T-helper 2 cell treated with Interferon-gamma antibody and Interleukin-4, amounts not matched to agents 5 μg/mL and 100 μg/mL, for 36 hours (primary cell): ENCODE measurements at regions not wholly inside any gene's neighbourhood (a gene's known extent, or its start where the extent isn't known, plus 50 kb on each side); places are given as distances from the start of the nearest gene placed in this dataset.

Source experiments
- DNase-seq: peaks from one replicate; pipeline ENCODE4 v3.0.0; 2021; ENCODE audit warnings: low spot score
- H3K27ac Mint-ChIP-seq: one replicate; pipeline ENCODE4 v1.8.0; 2021; ENCODE audit warnings: mild to moderate bottlenecking, mixed read lengths
- H3K27me3 Mint-ChIP-seq: one replicate; pipeline ENCODE4 v1.8.0; 2021; ENCODE audit warnings: low read depth, mixed read lengths
- H3K36me3 Mint-ChIP-seq: one replicate; pipeline ENCODE4 v1.8.0; 2021; ENCODE audit warnings: low read depth, mixed read lengths
- H3K4me1 Mint-ChIP-seq: one replicate; pipeline ENCODE4 v1.8.0; 2021; ENCODE audit warnings: low read depth, mixed read lengths
- H3K4me3 Mint-ChIP-seq: one replicate; pipeline ENCODE4 v1.8.0; 2022; ENCODE audit warnings: mild to moderate bottlenecking, moderate library complexity, mixed read lengths
- H3K9me3 Mint-ChIP-seq: one replicate; pipeline ENCODE4 v1.8.0; 2021; ENCODE audit warnings: mixed read lengths

DNA sequence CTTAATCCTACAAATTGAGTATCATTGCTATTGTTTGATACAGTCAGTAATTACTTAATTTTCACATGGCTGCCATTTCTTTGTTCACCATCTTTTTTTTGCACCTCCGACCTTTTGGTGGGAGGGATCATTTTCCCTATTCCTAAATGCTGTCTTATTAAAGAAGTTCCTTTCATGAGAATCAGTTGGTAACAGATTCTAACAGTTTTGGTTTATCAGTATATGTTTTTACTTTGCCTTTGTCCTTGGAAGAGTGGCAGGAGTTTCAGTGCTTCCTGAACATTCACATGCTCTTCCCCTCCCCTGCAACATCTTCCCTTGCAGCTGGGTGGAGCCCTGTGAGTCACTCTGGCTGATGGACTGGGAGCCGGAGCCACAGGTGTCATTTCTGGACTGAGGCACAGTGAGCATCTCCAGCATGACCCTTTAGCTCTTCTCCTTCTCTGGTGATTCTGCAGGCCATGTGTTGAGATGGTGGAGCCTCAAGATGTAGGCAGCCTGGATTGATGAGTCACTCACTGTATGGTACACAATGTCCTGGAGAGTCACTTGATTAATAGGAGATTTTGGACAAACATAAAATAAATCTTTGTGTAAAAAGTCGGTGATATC, 217.7 kb downstream of the URB2 start:
- Mint-ChIP-seq H3K4me3 (no peak overlapping the region), H3K9me3 (no peaks in the 10 kb centered on the region), H3K4me1 (no peaks in the 10 kb centered on the region), H3K27ac (no peak overlapping the region), H3K27me3 (peaks cover 18% of the 10 kb centered on the region), H3K36me3 (no peaks in the 10 kb centered on the region)
- no peak for DNase-seq

DNA sequence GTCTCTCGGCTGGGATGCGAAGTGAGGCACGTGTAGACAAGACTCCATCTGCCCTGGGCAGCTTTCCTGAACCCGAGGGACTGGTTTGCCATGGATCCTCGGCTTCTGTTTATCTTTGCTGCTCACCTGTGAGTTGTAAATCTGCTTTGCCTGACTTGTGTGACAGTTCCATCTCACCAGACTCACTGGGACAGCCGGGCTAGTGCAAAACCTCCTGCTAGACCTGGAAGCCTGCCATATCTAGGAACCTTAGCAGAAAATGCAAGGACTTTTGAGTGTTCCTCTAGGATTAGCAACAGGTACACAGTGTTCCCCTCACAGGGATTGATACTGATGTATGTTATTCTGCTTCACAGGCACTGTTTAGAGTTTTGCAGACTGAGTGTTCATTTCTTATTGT, 218.6 kb downstream of the URB2 start:
- no peaks in the 10 kb centered on the region for H3K4me1 Mint-ChIP-seq
- peaks cover 18% of the 10 kb centered on the region for H3K27me3 Mint-ChIP-seq
- H3K36me3 Mint-ChIP-seq, result no peaks in the 10 kb centered on the region
- H3K4me3 Mint-ChIP-seq, result no peak overlapping the region
- no peak for DNase-seq
- H3K9me3 Mint-ChIP-seq, result no peaks in the 10 kb centered on the region
- H3K27ac Mint-ChIP-seq, result no peak overlapping the region

DNA sequence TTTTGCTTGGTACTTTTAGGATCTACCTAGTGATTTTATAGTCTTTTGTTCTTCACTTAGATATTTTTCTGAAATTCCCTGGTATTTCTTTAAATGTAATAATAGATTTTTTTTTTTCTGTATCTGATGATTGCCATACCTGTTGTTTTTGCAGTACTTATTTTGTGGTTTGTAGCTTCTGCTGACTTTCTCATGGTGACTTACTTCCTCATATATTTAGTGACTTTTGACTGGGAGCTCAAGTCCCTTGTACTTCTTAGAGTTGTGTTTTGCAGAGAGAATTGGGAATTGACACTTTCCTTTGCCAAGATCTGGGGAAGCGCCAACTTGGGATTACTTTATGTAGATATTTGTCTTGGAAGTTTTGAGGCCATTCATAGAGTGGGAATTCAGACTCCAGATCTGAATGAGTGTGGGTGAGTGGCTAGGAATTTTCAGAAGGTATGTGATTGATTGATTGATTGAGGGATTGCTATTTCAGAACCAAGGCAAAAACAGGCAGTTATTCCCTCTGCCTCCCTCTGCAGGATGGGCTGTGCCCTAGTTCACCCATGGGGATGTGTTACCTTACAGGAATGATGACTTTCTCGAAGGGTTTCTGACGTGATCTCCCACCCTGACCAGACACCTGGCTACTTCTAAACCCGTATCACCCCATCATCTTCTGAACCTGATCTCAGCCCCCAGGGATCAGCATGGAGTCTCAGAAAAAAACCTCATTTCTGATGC, 219.5 kb downstream of the URB2 start:
- DNase-seq, result no peak
- H3K4me3 Mint-ChIP-seq, result no peak overlapping the region
- no peaks in the 10 kb centered on the region for H3K4me1 Mint-ChIP-seq
- no peak overlapping the region for H3K27ac Mint-ChIP-seq
- H3K9me3 Mint-ChIP-seq, result no peaks in the 10 kb centered on the region
- peaks cover 18% of the 10 kb centered on the region for H3K27me3 Mint-ChIP-seq
- H3K36me3 Mint-ChIP-seq, result no peaks in the 10 kb centered on the region

DNA sequence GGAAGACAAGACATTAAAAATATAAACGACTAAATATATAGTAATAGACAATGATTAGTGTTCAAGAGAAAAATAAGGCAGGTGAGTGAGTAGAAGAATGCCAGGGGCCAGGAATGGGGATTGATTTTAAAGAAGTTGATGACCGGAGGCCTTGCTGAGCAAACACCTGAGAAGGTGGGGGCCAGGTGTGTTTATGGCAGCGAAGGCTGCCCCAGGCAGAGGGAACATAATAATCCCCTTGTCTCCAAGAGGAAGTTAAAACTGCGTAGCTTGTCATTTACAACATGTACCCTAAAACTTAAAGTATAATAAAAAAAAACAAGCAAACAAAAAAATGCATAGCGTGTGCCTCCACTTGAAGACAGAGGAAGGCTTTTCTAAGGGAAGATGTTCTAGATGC, 220.3 kb downstream of the URB2 start:
- H3K36me3 Mint-ChIP-seq, result no peaks in the 10 kb centered on the region

DNA sequence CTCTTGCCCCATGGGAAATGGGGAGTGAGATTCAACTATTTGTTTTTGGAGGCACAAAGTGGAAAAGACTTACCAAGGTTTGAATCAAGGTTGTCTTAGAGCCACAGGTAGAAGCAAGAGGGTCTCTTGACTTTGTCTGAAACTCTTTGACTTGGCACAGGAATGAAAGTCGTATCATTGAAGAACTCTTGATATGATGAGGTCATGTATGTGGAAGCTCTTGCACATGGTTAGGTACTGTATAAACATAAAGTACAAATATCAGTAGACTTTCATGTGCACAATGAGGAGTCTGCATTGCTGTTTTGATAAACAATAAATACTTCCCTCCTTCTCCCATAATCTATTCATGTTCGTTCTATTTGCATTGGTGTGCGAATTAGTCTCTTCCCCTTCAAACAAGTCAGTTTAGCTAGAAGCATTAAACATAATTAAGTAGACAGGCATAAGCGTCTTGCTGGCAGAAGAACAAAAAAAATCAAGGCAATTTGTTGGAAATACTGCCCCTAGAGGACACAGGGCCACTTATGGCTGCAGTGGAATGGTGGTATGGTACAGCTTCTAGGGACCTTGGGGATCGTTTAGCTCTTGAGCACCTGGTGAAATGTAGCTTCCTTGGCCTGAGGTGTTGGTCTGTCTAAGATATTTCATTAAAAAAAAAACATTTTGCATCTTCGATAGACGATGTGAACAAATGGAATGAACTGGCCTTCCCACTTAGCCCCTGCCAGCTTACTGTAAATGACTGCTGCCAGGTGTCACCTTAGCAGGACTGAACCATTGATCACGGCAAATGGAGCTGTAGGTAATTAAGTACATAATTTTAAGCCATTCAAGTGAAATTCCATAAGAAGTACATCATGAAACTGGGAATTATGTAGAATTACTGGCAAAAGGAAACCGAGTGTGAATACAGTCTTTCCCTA, 218.0 kb upstream of the GALNT2 start:
- Mint-ChIP-seq H3K27me3 (peaks cover 8% of the 10 kb centered on the region), H3K4me1 (no peaks in the 10 kb centered on the region), H3K4me3 (no peak overlapping the region), H3K36me3 (no peaks in the 10 kb centered on the region), H3K9me3 (no peaks in the 10 kb centered on the region), H3K27ac (no peak overlapping the region)
- DNase-seq, result no peak

More for the DNA sequence above, 220.3 kb downstream of the URB2 start:
- Mint-ChIP-seq H3K27me3 (peaks cover 16% of the 10 kb centered on the region), H3K4me1 (no peaks in the 10 kb centered on the region), H3K4me3 (no peak overlapping the region), H3K27ac (no peak overlapping the region), H3K9me3 (no peaks in the 10 kb centered on the region)
- no peak for DNase-seq

DNA sequence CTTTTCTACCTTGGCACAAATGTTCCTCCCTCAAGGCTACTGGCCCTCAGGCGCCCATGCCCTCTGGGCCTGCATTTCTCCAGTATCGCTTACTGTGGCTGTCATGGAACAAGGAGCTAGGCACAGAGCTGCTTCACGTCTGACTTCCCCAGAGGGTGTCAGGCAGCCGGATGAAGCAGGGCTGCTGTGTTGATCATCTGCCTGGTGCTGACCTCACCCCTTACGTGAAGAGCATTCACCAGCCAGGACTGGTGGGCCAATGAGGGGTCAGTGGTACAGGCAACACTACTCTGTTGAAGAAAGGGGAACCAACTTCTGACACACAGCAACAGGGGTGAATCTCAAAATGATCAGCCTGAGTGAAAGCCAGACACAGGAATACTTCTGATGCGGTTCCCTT, 215.5 kb upstream of the GALNT2 start:
- no peaks in the 10 kb centered on the region for H3K36me3 Mint-ChIP-seq
- DNase-seq, result no peak
- H3K27me3 Mint-ChIP-seq, result peaks cover 4% of the 10 kb centered on the region
- no peak overlapping the region for H3K4me3 Mint-ChIP-seq
- H3K9me3 Mint-ChIP-seq, result no peaks in the 10 kb centered on the region
- no peak overlapping the region for H3K27ac Mint-ChIP-seq
- H3K4me1 Mint-ChIP-seq, result peaks cover 6% of the 10 kb centered on the region

DNA sequence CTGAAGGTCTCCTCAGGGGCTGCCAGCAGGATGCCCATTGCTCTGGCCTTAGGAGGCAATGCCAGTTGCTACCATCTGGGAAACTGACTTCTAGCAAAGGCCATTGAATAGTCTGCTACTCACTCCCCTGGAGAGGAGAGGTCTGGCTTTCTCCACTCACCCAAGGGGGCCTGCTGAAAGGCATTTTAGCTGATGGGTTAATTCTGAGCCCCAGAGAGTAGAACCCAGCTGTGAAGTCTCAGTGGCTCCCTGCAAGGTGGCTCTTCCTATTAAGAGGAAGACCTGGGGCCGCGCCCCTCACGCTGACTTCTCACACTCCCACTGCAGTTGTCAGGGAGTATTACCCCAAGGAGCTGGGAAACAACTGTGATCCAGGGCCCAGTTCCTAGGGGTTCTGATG, 213.3 kb upstream of the GALNT2 start:
- Mint-ChIP-seq H3K27me3 (peaks cover 4% of the 10 kb centered on the region), H3K4me1 (peaks cover 6% of the 10 kb centered on the region), H3K27ac (no peak overlapping the region), H3K4me3 (no peak overlapping the region), H3K9me3 (no peaks in the 10 kb centered on the region), H3K36me3 (no peaks in the 10 kb centered on the region)
- DNase-seq, result no peak

DNA sequence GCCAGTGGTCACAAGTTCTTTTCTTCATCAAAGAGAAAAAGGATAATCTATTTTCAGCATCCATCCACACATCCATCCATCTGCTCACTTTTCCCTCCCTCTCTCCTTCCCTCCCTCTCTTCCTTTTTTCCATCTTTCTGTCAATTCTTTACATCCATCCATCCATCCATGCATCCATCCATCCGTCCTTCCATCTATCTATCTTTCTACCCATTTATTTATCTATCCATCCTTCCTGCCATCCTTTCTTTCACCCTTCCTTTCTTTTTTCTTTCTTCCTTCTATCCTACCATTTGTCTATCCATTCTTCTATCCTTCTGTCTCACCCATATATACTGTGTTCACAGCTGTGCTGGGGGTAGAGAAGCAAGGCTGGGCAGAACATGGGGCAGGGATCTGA, 212.4 kb upstream of the GALNT2 start:
- no peaks in the 10 kb centered on the region for H3K9me3 Mint-ChIP-seq
- no peaks in the 10 kb centered on the region for H3K36me3 Mint-ChIP-seq
- H3K4me3 Mint-ChIP-seq, result no peak overlapping the region
- no peak for DNase-seq
- H3K27ac Mint-ChIP-seq, result no peak overlapping the region
- peaks cover 6% of the 10 kb centered on the region for H3K4me1 Mint-ChIP-seq
- peaks cover 4% of the 10 kb centered on the region for H3K27me3 Mint-ChIP-seq

DNA sequence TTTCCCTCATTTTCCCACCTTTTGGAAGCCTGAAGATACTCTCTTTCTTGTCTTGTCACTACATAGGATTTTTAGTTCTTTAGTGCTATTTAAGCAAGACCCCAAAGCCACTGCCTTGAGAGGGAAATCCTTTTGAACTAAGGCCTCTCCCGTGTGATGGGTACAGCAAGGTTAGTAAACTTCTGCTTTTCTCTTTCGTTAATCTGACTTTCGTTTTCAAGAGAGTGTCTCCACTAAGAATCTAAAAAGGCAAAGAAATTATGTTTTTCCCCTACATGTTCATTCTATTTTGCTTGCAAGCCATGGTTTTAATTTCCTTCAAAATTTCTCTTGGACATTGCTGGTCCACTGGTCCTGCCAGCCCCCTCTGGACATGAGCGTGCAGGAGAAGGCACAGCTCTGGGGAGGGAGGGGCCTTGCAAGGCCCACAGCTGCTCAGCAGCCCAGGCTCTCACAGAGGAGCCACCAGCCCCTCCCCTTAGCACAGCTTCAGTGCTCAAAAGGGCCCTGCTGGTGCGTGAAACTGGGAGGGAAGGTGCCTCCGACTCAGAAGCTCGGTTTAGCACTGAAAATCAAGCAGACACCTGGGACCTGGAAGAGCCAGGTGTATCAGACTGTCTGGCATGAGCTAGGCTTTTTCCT, 210.9 kb upstream of the GALNT2 start:
- peaks cover 4% of the 10 kb centered on the region for H3K27me3 Mint-ChIP-seq
- no peak overlapping the region for H3K27ac Mint-ChIP-seq
- H3K4me3 Mint-ChIP-seq, result peak overlapping the region; percentile 87
- H3K9me3 Mint-ChIP-seq, result no peaks in the 10 kb centered on the region
- peaks cover 6% of the 10 kb centered on the region for H3K4me1 Mint-ChIP-seq
- H3K36me3 Mint-ChIP-seq, result no peaks in the 10 kb centered on the region
- no peak for DNase-seq

DNA sequence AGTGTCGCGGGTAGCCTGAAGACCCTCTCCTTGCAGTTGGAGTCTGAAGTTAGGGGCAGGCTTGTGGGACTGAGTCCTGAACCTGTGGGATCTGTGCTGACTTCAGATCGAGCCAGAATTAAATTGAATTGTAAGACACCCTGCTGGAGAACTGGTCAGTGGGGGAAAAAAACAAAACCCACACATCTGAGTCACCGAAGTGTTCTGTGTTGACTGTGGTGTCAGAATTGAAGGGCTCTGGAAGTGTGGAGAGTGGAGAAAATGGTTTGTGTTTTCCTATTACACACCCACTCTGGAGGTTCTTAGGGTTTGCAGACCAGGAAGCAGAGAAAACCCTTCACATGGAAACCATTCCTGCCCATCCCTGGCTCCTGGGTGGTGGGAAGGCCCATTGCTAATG, 209.5 kb upstream of the GALNT2 start:
- Mint-ChIP-seq H3K4me1 (peaks cover 6% of the 10 kb centered on the region), H3K9me3 (no peaks in the 10 kb centered on the region), H3K4me3 (no peak overlapping the region), H3K36me3 (no peaks in the 10 kb centered on the region), H3K27ac (no peak overlapping the region), H3K27me3 (peaks cover 4% of the 10 kb centered on the region)
- DNase-seq, result no peak

DNA sequence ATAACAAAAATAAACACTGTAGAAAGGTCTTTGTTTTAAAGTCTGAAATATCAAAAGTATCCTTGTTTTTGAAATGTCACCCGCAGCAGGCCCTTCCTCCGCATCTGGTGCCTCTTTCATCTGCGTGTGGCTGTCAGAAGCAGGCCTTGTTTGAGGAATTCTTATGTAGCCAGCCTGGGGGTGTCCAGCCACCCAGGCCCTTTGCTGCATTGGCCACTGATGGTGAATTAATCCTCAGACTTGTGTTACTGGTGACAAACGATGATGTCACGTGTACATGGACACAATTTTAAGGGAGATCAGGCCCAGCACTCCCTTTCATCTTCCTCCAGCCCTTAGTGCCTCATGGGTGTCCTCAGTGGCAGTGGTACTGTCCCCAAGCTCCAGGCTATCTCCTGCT, 208.0 kb upstream of the GALNT2 start:
- H3K4me3 Mint-ChIP-seq, result no peak overlapping the region
- H3K4me1 Mint-ChIP-seq, result peaks cover 6% of the 10 kb centered on the region
- no peak for DNase-seq
- H3K27ac Mint-ChIP-seq, result no peak overlapping the region
- no peaks in the 10 kb centered on the region for H3K36me3 Mint-ChIP-seq
- H3K9me3 Mint-ChIP-seq, result no peaks in the 10 kb centered on the region
- peaks cover 4% of the 10 kb centered on the region for H3K27me3 Mint-ChIP-seq

DNA sequence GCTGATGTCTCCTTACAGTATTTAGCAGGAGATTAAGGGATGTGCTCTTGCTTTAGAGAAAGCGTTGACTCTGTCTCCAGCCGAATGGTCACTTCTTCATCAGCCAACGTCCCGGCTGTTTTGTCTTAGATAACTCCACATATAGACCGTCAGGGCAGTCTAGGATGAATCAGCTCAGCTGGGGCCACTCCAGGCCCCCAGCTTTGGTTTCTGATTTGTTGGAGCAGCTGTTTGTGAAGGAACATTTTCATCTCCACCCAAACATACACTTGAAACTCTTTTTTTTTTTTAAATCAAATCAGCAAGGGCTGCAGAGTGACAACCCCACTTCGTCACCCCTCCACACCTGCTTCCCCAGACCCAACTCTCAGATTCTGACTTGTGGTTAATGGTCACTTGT, 206.1 kb upstream of the GALNT2 start:
- H3K27ac Mint-ChIP-seq, result no peak overlapping the region
- H3K9me3 Mint-ChIP-seq, result no peaks in the 10 kb centered on the region
- H3K4me1 Mint-ChIP-seq, result peaks cover 3% of the 10 kb centered on the region
- H3K4me3 Mint-ChIP-seq, result no peak overlapping the region
- DNase-seq, result no peak
- H3K36me3 Mint-ChIP-seq, result no peaks in the 10 kb centered on the region
- no peaks in the 10 kb centered on the region for H3K27me3 Mint-ChIP-seq

DNA sequence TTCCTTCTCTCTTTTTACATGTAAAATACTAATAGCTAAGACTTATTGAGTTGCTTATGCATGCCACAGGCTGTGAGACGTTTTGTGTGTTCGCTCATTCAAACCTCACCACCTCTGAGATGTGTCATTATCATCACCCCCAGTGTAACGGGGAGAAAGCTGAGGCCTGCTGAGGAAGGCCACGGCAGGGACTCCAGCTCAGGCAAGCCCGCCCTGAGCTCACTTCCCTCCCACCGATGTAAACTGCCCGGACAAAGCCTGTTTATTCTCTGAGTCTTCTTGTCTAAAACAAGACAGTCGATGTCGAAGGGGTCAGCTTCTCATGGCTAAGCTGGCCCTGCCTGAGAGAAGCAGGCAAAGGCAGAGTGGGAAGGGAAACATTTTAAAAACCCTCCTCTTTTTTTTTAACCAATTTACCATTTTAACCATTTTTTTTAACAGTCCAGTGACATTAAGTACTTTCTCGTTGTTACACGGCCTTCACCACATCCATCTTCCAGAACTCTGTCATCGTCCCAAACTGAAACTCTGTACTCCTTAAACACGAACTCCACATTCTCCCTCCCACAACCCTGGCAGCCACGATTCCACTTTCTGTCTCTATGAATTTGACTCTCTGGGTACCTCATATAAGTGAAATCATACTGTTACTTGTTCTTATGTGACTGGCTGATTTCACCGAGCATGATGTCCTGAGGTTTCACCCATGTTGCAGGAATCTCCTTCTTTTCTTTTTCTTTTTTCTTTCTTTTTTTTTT, 204.8 kb upstream of the GALNT2 start:
- Mint-ChIP-seq H3K27me3 (no peaks in the 10 kb centered on the region), H3K27ac (no peak overlapping the region), H3K36me3 (no peaks in the 10 kb centered on the region), H3K4me3 (no peak overlapping the region), H3K9me3 (no peaks in the 10 kb centered on the region), H3K4me1 (no peaks in the 10 kb centered on the region)
- no peak for DNase-seq
